IMR-90 (cell line): ENCODE measurements at regions not wholly inside any gene's neighbourhood (a gene's known extent, or its start where the extent isn't known, plus 50 kb on each side); places are given as distances from the start of the nearest gene placed in this dataset.

ENCODE experiments used
- ATAC-seq: fragments of 200-7000 bp; cut with Tn5 transposase; 2 replicates; pipeline ENCODE4 v1.9.1; 2020; ENCODE audit warnings: low read depth, mild to moderate bottlenecking, moderate library complexity
- BruUV-seq: library from RNA; stranded (reverse); fragments of 400-500 nt; replicated peaks from 2 replicates; lab custom pipeline; 2021; lab: Mats Ljungman, UMichigan
- CTCF ChIA-PET: fragments of 300-600 bp; formaldehyde crosslinking; extraction: SDS; loops from one replicate; lab custom pipeline; 2021; ENCODE audit warnings: antibody characterized with exemption; lab: Yijun Ruan, JAX
- POLR2A ChIA-PET: fragments of 300-600 bp; sonication (Branson Sonifier 250); formaldehyde crosslinking; loops from one replicate; lab custom pipeline; 2022; ENCODE audit warnings: antibody characterized with exemption; ENCODE audit not compliant: unreplicated experiment; lab: Charles Lee
- DNase-seq: peaks from one replicate; pipeline ENCODE4 v3.0.0; 2013
- H2AFZ ChIP-seq: replicated peaks from 2 replicates; pipeline ENCODE3; 2013; ENCODE audit warnings: low read length, mild to moderate bottlenecking; ENCODE audit not compliant: poor library complexity
- H2AK5ac ChIP-seq: 2 replicates; pipeline ENCODE4 v1.6.1; 2013; ENCODE audit warnings: low read depth, low read length, inconsistent platforms
- H2AK9ac ChIP-seq: replicated peaks from 2 replicates; pipeline ENCODE3; 2013; ENCODE audit warnings: mild to moderate bottlenecking, low read depth, low read length, moderate library complexity; ENCODE audit not compliant: poor library complexity
- H2BK120ac ChIP-seq: 2 replicates; pipeline ENCODE4 v1.6.1; 2013; ENCODE audit warnings: low read depth, low read length, inconsistent platforms
- H2BK15ac ChIP-seq: 3 replicates; pipeline ENCODE4 v1.6.1; 2013; ENCODE audit warnings: low read depth, low read length, inconsistent platforms
- H2BK20ac ChIP-seq: 2 replicates; pipeline ENCODE4 v1.6.1; 2013; ENCODE audit warnings: low read depth, mild to moderate bottlenecking, inconsistent platforms, low read length, moderate library complexity
- H2BK5ac ChIP-seq: 2 replicates; pipeline ENCODE4 v1.6.1; 2013; ENCODE audit warnings: mild to moderate bottlenecking, low read depth, low read length, inconsistent platforms; ENCODE audit not compliant: poor library complexity, severe bottlenecking
- H3K14ac ChIP-seq: replicated peaks from 2 replicates; pipeline ENCODE4 v1.6.1; 2013; ENCODE audit warnings: low read depth, low read length, inconsistent platforms
- H3K18ac ChIP-seq: 2 replicates; pipeline ENCODE4 v1.6.1; 2013; ENCODE audit warnings: low read depth, low read length, control low read depth
- H3K23ac ChIP-seq: 2 replicates; pipeline ENCODE4 v1.6.1; 2013; ENCODE audit warnings: low read depth, low read length, inconsistent platforms
- H3K27ac ChIP-seq: 2 replicates; pipeline ENCODE4 v1.5.1; 2013; ENCODE audit warnings: mild to moderate bottlenecking, control low read depth, low read length; ENCODE audit not compliant: insufficient read depth
- H3K27me3 ChIP-seq: 2 replicates; pipeline ENCODE4 v1.6.1; 2013; ENCODE audit warnings: low read length; ENCODE audit not compliant: control insufficient read depth, insufficient read depth
- H3K36me3 ChIP-seq: 2 replicates; pipeline ENCODE4 v1.6.1; 2013; ENCODE audit warnings: low read length, mixed read lengths; ENCODE audit not compliant: control insufficient read depth, insufficient read depth
- H3K4ac ChIP-seq: 2 replicates; pipeline ENCODE4 v1.6.1; 2013; ENCODE audit warnings: low read depth, low read length, inconsistent platforms
- H3K4me1 ChIP-seq: 2 replicates; pipeline ENCODE4 v1.6.1; 2013; ENCODE audit warnings: low read length, mixed read lengths; ENCODE audit not compliant: control insufficient read depth, insufficient read depth
- H3K4me2 ChIP-seq: 2 replicates; pipeline ENCODE4 v1.6.1; 2013; ENCODE audit warnings: low read depth, mild to moderate bottlenecking, control low read depth, low read length, moderate library complexity
- H3K4me3 ChIP-seq: 2 replicates; pipeline ENCODE4 v1.5.1; 2013; ENCODE audit warnings: low read depth, mild to moderate bottlenecking, control low read depth, low read length, moderate library complexity; ENCODE audit not compliant: insufficient read depth
- H3K56ac ChIP-seq: 2 replicates; pipeline ENCODE4 v1.6.1; 2013; ENCODE audit warnings: low read length, inconsistent platforms; ENCODE audit not compliant: insufficient read depth; ENCODE audit errors: extremely low read depth
- H3K79me1 ChIP-seq, 2 experiments: 2 replicates each; pipeline ENCODE4 v1.6.1; 2013; ENCODE audit warnings: low read length in 2 of 2, inconsistent platforms in 1 of 2, low read depth in 1 of 2
- H3K9ac ChIP-seq: 2 replicates; pipeline ENCODE4 v1.6.1; 2013; ENCODE audit warnings: low read depth, low read length, control low read depth
- H3K9me1 ChIP-seq: 2 replicates; pipeline ENCODE4 v1.6.1; 2013; ENCODE audit warnings: low read length, inconsistent platforms; ENCODE audit not compliant: insufficient read depth
- H3K9me3 ChIP-seq: 2 replicates; pipeline ENCODE4 v1.6.1; 2013; ENCODE audit warnings: low read length; ENCODE audit not compliant: control insufficient read depth, insufficient read depth
- H4K20me1 ChIP-seq: 2 replicates; pipeline ENCODE4 v1.6.1; 2013; ENCODE audit warnings: low read length, inconsistent platforms; ENCODE audit not compliant: insufficient read depth
- H4K5ac ChIP-seq: 2 replicates; pipeline ENCODE4 v1.6.1; 2013; ENCODE audit warnings: mild to moderate bottlenecking, low read depth, low read length, control low read depth
- H4K8ac ChIP-seq, 2 experiments: 2 replicates each; pipeline ENCODE4 v1.6.1; 2013; ENCODE audit warnings: low read depth in 2 of 2, low read length in 2 of 2, control low read depth in 1 of 2, inconsistent platforms in 1 of 2
- H4K91ac ChIP-seq: 2 replicates; pipeline ENCODE4 v1.6.1; 2013; ENCODE audit warnings: low read depth, low read length, inconsistent platforms; ENCODE audit not compliant: insufficient read depth
- CEBPB ChIP-seq: IDR thresholded peaks from 2 replicates; pipeline ENCODE4 v1.6.1; 2012; ENCODE audit warnings: low read depth, low read length, improper control_type of control experiment
- MAFK ChIP-seq: IDR thresholded peaks from 2 replicates; pipeline ENCODE4 v1.6.1; 2012; ENCODE audit warnings: low read depth, low read length, improper control_type of control experiment
- RAD21 ChIP-seq: IDR thresholded peaks from 2 replicates; pipeline ENCODE4 v1.6.1; 2012; ENCODE audit warnings: low read length, improper control_type of control experiment
- RFX5 ChIP-seq: IDR thresholded peaks from 2 replicates; pipeline ENCODE4 v1.8.0; 2012; ENCODE audit warnings: low read depth, mild to moderate bottlenecking, low read length, moderate library complexity
- USF2 ChIP-seq: fragments of 150-350 bp; IDR thresholded peaks from 2 replicates; pipeline ENCODE4 v1.6.1; 2017; ENCODE audit warnings: mild to moderate bottlenecking, antibody characterized with exemption, low read length, low read depth
- WGBS, 2 experiments: methylation state at CpG; one replicate each; pipeline versions ENCODE4 v1.1.5 to v1.1.7; 2013; ENCODE audit warnings: missing lambda C conversion rate in 2 of 2; ENCODE audit not compliant: insufficient read length in 1 of 2; ENCODE audit errors: extremely low coverage in 2 of 2; 5-methylcytosine and 5-hydroxymethylcytosine counted together
- dilution Hi-C: fragments of 300-500 bp; cut with HindIII; formaldehyde crosslinking; loops from one replicate; pipeline ENCODE4 v1.14.3; 2018; ENCODE audit warnings: low sequenced_read_pairs; ENCODE audit not compliant: unreplicated experiment
- in situ Hi-C: fragments of 300-500 bp; cut with MboI; formaldehyde crosslinking; loops from 3 replicates; pipeline ENCODE4 v1.14.3; 2019; ENCODE audit warnings: low sequenced_read_pairs, inconsistent platforms, mixed read lengths
- intact Hi-C: fragments of 100-400 bp; cut with micrococcal nuclease; formaldehyde crosslinking; loops from 2 replicates; pipeline ENCODE4 v1.10.0; 2022

GRCh38 chr11:56922421-56922820, 66.3 kb upstream of the OR5AK2 start:
- no peak overlapping the region for H2AK5ac ChIP-seq
- no peak overlapping the region for H3K4me2 ChIP-seq
- H3K4ac ChIP-seq: no peak overlapping the region
- H3K27ac ChIP-seq: no peak overlapping the region
- H4K5ac ChIP-seq: no peak overlapping the region
- no peaks in the 10 kb centered on the region for H3K4me1 ChIP-seq
- no peak overlapping the region for H2AK9ac ChIP-seq
- H3K79me1 ChIP-seq: no peaks in the 10 kb centered on the region
- intact Hi-C loops: no loop called here
- no peak overlapping the region for H2BK15ac ChIP-seq
- in situ Hi-C loops: no loop called here
- H3K14ac ChIP-seq: no peak overlapping the region
- H4K8ac ChIP-seq: no peak overlapping the region
- DNase-seq: no peak
- H2BK120ac ChIP-seq: no peak overlapping the region
- dilution Hi-C loops: no loop called here
- H4K91ac ChIP-seq: no peak overlapping the region
- ATAC-seq: no peak
- ChIA-PET POLR2A (no interaction called here), CTCF (interaction anchor here (1.2 kb wide), 1 partner anchor 14 kb away, joined by 3 read pairs; no protein-coding TSS in a partner anchor)
- TF ChIP-seq USF2 (no peak), RFX5 (no peak), RAD21 (no peak), MAFK (no peak), CEBPB (no peak)
- no peaks in the 10 kb centered on the region for H4K20me1 ChIP-seq
- H3K9me1 ChIP-seq: no peaks in the 10 kb centered on the region
- H3K56ac ChIP-seq: no peak overlapping the region
- no peak overlapping the region for H3K18ac ChIP-seq
- H2AFZ ChIP-seq: no peak overlapping the region
- BruUV-seq: no TSS peak
- H3K23ac ChIP-seq: no peak overlapping the region
- no peak overlapping the region for H2BK5ac ChIP-seq
- no peaks in the 10 kb centered on the region; the same call in 1 of the 2 replicates for H3K9me3 ChIP-seq
- no peak overlapping the region for H3K9ac ChIP-seq
- H3K36me3 ChIP-seq: no peaks in the 10 kb centered on the region
- no peak overlapping the region for H3K4me3 ChIP-seq
- H3K27me3 ChIP-seq: no peaks in the 10 kb centered on the region
- no CpG with 5 or more reads among the region's 1 CpG for WGBS, 2 experiments
- H2BK20ac ChIP-seq: no peak overlapping the region
